HG03039 (cell line): ENCODE measurements at regions not wholly inside any gene's neighbourhood (a gene's known extent, or its start where the extent isn't known, plus 50 kb on each side); places are given as distances from the start of the nearest gene placed in this dataset.

Experiments
- ATAC-seq: cut with Tn5 transposase; IDR thresholded peaks from one replicate; pipeline ENCODE4 v1.9.1; 2021; ENCODE audit warnings: mild to moderate bottlenecking, moderate library complexity; ENCODE audit not compliant: unreplicated experiment

DNA sequence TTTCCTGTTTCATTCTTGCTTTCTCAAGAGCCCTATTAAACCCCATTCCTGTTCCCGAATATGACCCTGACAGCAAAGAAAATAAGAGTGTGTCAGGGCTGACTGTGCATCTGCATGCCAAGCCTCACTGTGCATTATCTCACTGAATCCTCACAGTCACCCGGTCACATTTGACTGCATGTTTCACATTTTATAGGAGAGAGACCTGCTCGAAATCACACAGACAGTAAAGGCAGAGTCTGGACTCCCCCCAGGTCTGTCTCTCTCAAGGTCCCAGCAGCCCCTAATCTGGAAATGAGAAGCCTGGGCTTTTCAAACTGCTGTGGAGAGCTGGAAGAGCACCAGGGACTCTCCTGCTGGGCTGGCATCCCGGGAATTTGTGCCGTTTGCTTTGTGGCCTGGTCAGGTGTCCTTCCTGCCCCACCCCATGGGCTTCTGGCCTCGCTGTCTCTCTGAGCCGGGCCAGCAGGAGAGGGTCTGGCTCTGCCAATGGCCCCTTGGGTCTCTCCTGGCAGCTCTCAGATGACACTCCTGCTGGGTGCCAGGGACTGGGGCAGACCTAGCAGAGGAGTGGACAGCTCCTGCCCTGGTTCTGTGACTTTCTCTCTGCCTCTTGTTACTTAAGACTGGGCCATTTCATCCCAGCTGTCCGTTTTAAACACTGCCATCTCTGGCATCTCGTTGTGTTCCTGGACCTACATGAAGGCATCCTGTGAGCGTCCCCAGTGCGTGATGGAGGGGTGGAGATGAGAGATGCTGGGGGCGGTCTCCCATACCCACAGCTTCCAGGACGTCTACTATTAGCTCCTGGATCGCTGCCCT is 173.6 kb downstream of the ARHGAP12 start:
- no peak for ATAC-seq

DNA sequence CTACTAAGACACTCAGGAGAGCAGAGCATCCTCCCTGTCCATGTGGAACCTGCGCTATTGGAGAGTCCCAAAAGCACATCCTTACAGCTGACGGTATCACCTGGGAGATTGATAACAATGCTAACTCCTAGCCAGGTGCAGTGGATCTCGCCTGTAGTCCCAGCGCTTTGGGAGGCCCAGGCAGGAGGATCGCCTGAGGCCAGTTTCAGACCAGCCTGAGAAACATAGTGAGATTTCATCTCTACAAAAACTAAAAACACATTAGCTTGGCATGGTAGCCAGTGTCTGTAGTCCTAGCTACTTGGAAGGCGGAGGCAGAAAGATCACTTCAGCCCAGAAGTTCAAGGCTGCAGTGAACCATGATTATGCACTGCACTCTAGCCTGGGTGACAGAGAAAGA is 174.9 kb downstream of the ARHGAP12 start:
- no peak for ATAC-seq

DNA sequence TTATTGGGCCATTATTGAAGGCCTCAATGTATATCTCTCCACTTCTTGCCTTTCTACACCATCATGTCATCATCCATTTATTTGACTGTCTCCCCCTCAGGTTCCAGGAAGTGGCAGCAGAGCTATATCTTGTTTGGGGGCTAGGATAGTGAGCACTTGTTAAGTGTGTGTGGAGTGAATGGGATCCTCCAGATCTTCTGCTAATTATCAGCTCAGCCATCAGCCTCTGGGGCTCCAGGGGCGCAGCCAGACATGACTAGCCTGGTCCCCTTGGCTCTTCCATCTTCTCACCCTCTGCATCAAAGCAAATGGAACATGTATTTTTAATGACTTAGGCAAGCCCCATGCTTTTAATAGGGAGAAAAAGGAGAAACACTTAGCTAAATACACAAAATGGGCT is 176.5 kb downstream of the ARHGAP12 start:
- ATAC-seq, result no peak

DNA sequence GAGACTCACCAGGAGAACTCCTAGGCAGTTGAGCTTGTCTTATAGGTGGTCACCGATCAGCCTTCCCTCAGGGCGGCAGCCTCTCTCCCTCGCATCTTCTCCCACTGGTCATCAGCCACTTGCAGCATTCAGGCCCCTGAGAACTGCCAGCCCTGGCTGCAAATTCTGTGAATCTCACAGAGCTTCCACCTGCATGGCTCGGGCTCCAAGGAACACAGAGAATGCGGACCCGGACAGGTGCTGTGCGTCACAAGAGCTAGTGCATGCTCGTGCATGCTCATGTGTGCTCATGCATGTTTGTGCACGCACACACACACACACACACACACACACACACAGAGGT is 176.9 kb downstream of the ARHGAP12 start:
- ATAC-seq, result no peak

DNA sequence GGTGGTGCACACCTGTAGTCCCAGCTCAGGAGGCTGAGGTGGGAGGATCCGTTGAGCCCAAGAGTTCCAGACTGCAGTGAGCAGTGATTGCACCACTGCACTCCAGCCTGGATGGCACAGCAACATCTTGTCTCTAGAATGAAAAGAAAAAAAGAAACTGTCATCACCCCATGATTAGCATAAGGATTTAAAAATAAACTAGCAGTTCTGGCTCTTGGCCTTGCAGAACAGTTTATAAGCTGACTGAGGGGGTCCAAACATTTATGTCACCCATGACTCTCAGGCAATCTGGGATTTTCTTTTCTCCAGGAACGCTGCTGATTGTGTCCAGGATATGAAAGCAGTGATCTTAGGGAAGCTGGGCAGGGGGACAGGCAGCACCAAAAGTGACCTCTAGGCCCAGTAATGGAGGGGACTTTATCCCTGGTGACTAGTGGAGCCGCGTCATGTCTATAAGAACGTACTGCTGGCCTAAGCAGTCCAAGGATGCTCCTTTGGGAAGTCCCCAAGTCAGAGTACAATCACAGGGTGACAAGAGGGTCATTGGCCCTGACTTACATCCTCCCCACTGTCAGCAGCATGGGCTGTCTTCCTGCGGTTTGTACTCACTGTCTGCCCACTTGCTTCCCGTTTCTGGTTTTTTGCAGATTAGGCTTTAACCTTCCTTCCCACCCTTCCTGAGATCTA is 177.4 kb downstream of the ARHGAP12 start:
- ATAC-seq, result no peak

DNA sequence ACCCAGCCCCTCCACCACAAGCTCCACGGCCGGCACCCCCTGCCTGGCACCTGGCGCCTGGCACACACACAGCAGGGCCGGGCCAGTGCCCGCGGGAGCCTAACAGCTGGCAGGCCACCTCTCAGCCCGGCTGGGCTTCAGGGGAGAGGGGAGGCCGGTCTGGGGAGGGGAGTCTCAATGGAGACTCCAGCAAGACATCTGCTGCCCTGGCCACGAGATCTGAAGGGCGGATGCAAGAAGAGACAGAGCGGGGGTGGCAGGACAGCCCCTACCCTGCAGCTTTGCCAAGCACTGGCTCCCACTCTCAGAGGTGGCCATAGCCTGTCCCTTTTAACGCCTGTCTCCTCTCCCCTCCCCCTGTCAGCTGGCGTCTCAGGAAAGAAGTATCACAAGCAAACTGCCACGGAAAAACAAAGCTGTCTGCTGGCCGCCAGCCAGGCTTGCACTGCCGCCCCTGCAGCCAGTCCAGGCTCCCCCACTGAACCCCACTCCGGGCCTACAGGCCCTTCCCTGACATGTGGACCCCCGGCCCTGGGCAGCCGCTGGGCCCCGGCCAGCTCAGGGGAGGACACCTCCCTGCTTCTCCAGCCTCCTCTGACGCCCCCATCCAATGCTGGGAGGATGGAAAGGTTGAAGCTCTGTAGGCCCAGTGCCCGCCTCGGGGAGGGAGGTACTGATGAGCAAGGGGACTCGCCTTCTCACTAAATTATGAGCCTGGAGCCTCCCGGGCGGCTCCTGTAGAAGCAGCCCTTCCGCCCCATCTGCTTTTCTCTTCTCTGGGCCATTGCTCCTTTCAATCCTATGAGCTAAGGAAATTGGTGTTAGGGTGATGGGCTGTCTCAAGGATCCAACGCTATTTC is 178.4 kb downstream of the ARHGAP12 start:
- no peak for ATAC-seq

DNA sequence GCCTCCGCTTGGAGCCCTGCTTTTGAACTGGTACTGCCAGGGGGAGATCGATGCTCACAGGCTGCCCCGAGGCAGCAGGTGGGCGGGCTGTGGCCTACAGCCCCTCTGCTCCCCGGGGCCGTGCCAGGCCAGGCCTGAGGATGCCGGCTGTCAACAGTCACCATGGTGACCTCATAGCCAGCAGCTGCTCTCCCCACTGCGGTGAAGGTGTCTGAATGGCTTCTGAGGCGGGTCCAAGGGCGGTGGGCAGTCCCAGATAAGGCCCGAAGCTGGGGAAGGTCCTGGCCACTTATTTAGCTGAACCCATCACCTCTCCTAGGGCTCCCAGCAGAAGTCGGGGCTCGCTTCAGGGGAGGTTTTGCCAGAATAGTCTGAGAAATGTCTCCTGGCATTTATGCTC is 179.3 kb downstream of the ARHGAP12 start:
- no peak for ATAC-seq

DNA sequence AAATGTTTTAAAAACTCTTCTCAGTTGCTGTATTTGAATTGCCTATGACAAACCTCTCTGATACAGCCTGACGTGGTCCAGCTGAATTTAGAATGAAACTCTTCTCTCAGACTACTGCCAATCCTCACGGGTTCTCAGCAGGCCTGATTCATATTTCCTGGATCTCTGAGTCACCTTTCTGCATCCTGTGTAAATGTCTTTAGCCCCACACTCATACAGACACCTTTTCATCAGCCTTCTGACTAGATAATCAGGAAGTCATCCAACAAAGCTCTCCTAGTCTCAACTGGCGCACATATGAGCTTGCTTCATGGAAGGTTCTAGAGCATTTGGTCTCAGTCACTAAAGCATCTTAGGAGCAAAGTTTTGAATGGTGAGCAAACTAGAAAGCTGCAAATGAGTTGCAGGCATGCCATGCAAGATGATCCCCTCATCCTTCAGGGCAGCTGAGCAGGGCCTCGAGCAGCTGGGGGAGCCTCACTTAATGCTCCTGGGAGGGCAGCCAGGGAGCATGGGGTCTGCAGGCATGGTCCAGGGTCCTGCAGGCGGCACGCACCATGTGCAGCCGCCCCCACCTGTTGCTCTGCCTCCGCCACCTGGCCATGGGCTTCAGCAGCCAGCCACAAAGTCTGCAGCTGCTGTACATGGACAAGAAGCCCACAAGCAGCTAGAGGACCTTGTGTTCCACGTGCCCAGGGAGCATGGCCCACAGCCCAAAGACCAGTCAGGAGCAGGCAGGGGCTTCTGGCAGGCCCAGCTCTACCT is 182.8 kb downstream of the ARHGAP12 start:
- ATAC-seq, result no peak

DNA sequence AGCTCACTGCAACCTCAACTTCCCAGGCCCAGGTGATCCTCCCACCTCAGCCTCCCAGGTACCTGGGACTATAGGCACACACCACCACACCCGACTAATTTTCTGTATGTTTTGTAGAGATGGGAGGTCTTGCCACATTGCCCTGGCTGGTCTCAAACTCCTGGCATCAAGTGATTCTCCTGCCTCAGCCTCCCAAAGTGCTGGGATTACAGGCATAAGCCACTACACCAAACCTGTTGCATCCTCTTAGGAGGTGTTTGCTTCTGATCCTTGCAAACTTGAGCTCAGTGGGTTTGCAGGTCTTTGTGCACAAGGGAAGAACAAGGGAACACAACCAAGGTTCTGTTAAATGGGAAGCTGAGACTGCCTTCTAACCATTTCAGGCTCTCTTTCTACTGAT is 184.6 kb downstream of the ARHGAP12 start:
- ATAC-seq, result no peak

DNA sequence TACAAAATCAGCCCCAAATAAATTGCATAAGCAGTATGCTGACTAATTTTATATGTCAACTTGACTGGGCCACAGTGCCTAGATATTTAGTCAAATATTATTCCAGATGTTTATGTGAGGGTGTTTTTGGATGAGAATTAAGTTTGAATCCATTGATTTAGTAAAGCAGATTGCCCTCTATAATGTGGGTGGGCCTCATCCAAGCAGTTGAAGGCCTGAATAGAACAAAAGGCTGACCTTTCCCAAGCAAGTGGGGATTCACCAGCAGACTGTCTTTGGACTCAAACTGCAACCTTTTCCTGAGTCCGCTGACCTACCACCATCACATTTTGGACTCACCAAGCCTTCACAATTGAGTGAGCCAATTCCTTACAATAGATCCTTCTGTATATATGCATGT is 186.4 kb downstream of the ARHGAP12 start:
- no peak for ATAC-seq

DNA sequence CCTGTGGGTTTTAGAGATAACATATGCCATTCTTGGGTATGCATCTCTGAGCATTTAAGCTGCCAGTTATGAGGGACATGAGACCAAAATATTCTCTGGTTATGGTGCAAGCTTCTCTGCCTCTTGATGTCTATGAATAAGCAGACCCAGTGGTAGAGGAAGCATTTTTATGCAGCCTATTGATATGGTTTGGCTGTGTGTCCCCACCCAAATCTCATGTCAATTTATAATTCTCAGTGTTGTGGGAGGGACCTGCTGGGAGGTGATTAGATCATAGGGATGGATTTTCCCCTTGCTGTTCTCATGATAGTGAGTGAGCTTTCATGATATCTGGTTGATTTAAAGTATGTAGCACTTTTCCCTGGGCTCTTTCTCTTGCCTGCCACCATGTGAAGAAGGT is 187.2 kb downstream of the ARHGAP12 start:
- no peak for ATAC-seq

DNA sequence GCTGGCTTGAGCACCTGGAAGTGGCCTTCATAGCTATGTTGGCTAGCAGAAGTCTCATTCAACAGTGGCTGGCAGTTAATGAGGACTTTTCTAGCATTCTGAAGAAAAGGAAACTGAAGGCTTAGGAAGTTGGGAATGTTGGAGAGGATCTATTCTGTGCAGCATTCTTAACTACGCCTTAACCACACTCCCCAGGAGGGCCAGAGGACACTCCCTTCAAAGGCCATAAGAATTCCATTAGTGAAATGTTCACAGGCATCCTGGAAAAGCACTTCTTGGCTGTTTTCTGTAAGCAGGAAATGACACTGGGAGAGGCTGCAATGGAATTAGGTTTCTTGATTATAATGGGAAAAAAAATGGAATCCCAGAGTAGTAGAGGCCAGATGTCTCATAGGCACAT is 188.9 kb downstream of the ARHGAP12 start:
- ATAC-seq, result no peak

DNA sequence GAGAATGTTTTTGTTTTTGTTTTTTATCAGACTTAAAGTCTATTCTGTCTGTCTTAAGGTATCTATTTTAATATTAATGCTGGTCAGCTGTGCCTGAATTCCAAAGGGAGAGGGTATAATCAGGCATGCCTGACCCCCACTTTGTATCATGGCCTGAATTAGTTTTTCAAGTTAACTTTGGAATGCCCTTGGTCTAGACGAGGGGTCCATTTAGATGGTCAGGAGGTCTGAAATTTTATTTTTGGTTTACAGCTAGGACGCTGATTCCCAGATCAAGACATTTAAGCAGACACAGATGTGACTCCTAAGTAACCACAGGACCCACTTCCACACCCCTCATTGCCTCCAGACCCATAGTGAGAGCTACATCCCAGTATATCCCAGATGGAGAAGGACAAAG is 189.5 kb downstream of the ARHGAP12 start:
- ATAC-seq, result no peak

DNA sequence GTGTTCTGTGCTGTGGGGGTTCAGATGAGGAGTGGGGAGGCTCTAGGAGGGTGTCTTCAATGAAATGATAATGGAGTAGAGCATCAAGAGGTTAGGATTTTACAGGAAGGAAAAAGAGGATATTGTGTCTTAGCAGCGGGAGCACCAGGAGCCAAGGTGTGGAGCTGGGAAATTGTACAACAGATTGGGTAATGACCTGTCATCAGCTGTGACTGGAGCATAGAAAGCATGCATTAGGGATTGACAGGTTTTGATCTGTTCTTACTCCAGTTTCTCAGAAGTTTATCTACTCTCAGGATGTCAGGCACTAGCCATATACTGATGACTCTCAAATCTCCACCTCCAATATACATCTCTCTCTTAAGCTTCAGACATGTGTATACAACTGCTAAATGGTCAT is 196.9 kb downstream of the ARHGAP12 start:
- no peak for ATAC-seq

DNA sequence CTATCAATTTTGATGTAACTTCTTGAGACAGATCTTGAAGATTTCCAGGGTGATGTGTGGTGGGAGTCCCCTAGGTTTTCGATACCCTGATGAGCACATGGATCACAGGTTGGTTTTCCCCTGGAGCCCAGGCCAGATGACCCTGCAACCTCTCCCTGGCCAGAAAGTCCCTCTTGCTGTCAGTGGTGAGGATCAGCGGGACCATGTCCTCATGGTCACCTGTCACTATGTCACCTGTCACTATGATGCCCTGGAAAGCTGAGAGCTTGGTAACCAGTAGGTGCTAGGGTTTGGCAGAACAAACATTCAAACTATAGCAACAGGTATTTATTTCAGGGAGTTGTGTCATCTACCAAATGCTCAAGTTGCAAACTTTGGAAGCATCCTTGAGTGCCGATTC is 197.9 kb downstream of the ARHGAP12 start:
- ATAC-seq, result no peak

DNA sequence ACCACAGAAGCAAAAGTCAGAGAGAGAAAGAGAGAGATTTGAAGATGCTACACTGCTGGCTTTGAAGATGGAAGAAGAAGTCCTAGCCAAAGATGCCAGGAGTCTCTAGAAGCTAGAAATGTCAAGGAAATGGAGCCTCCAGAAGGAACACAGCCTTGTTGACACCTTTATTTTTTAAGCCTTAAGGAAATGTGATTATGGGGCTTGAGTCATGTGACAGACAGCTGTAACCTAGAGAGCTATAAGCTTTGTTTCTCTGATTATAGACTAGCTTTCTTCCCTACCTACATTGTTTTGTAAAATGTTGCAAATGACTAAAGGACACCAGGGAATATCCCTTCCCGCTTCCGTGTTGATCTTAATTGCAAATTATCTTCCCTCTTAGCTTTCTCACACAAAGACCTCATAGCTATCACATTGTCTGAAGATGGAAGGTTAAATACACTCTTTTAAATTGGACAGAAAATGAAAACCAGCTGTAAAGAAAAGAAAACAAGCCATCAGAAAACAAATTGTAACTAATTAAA is 199.9 kb downstream of the ARHGAP12 start:
- ATAC-seq, result no peak

DNA sequence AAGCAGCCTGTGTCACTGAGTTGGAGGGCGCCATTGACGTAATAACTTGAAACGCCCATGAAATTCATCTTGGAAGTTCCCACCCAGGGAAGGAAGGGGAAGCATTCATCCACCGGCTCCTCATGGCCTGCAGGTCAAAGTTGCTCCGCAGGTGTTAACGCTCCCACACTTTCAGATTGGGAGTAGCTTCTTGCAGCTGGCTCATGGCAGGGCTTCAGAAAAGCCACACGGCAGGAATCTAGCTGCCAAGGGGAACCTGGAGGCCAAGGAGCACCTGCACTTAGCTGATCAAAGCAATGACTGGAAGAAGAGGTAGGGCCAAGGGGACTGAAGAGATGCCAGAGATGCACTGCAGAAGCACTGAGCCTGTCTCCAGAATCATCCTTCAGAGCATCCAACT is 203.2 kb downstream of the ARHGAP12 start:
- ATAC-seq, result no peak

DNA sequence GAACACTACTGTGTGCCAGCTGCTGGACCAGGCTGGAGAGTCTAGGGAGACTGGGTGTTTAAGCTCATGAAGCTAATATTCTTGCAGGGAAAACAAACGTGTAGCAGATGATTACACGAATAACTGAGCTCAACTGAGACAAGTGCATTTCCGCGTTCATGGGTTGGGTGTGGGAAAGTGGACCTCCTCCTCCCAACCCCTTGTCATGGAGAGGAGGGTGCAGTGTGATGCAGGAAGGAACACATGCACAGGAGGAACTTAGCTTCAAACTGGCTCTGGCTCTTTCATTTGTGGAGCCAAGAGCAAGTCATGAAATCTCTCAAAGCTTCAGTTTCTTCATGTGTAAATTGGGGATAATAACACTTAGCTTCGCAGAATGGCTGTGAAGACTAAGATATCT is 204.3 kb downstream of the ARHGAP12 start:
- ATAC-seq, result no peak

DNA sequence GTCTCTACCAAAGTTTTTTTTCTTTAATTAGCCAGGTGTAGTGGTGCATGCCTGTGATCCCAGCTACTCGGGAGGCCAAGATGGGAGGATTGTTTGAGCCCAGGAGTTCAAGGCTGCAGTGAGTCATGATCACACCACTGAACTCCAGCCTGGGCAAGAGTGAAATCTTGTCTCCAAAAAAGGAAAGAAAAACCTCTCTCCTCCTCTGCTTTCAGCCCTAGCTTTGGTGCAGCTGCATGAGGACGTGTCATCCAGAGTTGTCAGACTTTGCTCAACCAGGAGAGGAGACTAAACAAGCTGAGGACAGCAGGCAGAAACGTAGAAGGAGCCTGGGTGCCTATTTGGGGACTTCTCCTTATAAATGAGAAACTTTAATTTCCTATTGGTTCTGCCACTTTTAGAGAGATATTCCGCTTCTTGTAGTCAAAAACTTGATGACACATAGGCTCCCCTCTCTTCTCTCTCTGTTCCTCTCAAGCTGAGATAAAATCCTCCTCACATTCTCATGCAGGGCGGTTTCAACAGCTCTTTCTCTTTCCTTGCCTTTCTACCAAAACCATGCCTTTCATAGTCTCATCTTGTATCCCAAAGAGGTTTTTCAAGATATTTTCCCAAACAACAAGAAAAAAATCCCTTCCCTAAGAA is 205.4 kb downstream of the ARHGAP12 start:
- no peak for ATAC-seq

DNA sequence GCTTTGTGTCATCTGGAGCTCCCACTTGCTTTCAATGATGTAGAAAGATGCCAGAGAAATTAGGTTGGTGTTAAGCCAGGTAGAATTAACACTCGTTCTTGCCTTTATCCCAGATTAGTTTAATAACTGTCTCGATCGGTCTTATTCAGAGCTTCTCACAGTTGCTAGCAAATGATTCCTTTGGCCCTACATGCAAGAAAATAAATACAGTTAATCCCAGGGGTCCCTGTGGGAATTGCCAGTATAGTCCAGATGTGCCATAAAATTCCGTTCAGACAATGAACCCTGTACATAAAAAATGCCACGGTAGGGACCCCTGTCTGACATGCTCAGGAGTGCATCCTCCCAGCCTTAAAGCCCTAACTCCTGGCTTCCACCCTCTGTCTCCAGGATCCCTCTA is 207.5 kb downstream of the ARHGAP12 start:
- no peak for ATAC-seq
